Small intestine (tissue), 7 donors: ENCODE measurements at regions not wholly inside any gene's neighbourhood (a gene's known extent, or its start where the extent isn't known, plus 50 kb on each side); places are given as distances from the start of the nearest gene placed in this dataset.

Experiments used
- DNase-seq, 2 donors: peaks; one replicate each; pipeline versions ENCODE4 v3.0.0 to v3.0.0-alpha.2; 2013
- FAIRE-seq: peaks from 2 replicates; lab custom pipeline; 2012; peaks lifted over from hg19 to GRCh38; lab: Jason Lieb, UNC
- H3K27ac ChIP-seq, 3 donors: one replicate each; pipeline ENCODE4 v1.5.1; 2013; ENCODE audit warnings: low read length in 2 of 3, mild to moderate bottlenecking in 2 of 3, control low read depth in 1 of 3, inconsistent platforms in 1 of 3, low read depth in 1 of 3, moderate library complexity in 1 of 3
- H3K27me3 ChIP-seq, 3 donors: one replicate each; pipeline ENCODE4 v1.6.1; 2013; ENCODE audit warnings: low read length in 3 of 3, inconsistent platforms in 1 of 3; ENCODE audit not compliant: control insufficient read depth in 3 of 3, insufficient read depth in 3 of 3
- H3K36me3 ChIP-seq, 3 donors: one replicate each; pipeline ENCODE4 v1.6.1; 2013; ENCODE audit warnings: low read length in 3 of 3, inconsistent platforms in 1 of 3, low read depth in 1 of 3, mild to moderate bottlenecking in 1 of 3, moderate library complexity in 1 of 3; ENCODE audit not compliant: control insufficient read depth in 3 of 3, insufficient read depth in 2 of 3
- H3K4me1 ChIP-seq, 3 donors: one replicate each; pipeline ENCODE4 v1.6.1; 2013; ENCODE audit warnings: low read length in 2 of 3, inconsistent platforms in 1 of 3, low read depth in 1 of 3, mild to moderate bottlenecking in 1 of 3, moderate library complexity in 1 of 3; ENCODE audit not compliant: control insufficient read depth in 3 of 3, insufficient read depth in 2 of 3
- H3K4me3 ChIP-seq, 3 donors: one replicate each; pipeline ENCODE4 v1.5.1; 2013; ENCODE audit warnings: low read length in 3 of 3, control low read depth in 1 of 3, inconsistent platforms in 1 of 3, low read depth in 1 of 3, mild to moderate bottlenecking in 1 of 3, moderate library complexity in 1 of 3
- H3K9me3 ChIP-seq, 2 donors: one replicate each; pipeline ENCODE4 v1.6.1; 2013; ENCODE audit warnings: low read depth in 1 of 2, low read length in 1 of 2; ENCODE audit not compliant: control insufficient read depth in 2 of 2, insufficient read depth in 1 of 2
- WGBS, 3 donors: extraction: QIAGEN DNeasy Blood & Tissue Kit; methylation state at CpG; one replicate each; pipeline ENCODE4 v1.1.7; 2013; 5-methylcytosine and 5-hydroxymethylcytosine counted together
- donor health status: healthy with polysubstance abuse.
- donor health status: control.
- donor health status: control.
- donor health status: Bipolar disorder and iron deficiency.
- donor health status: healthy.

DNA sequence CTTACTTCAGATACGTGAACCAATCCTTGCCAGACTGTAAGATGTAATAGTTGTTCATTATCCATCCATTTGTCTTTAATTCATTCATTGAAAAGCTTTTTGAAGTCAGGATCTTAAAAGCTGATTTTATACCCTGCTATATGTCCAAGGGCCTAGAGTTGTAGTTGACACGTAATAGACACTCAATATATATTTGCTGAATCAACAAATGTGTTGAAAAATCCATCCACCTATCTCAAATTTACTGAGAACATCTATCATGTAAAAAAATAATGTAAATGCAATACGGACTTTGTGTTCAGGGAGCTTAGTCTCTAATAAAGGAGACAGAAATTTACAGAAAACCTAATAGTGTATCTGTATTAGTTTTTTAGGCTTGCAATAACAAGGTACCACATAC lies 521.0 kb downstream of the METTL15 start:
- Histone ChIP-seq H3K36me3 (no peaks in the 10 kb centered on the region), H3K27me3 (no peaks in the 10 kb centered on the region), H3K27ac (no peak overlapping the region), H3K4me3 (no peak overlapping the region), H3K9me3 (no peaks in the 10 kb centered on the region), H3K4me1 (no peaks in the 10 kb centered on the region)
- DNase-seq (no peak), FAIRE-seq (no peak)
- WGBS, 3 donors = 74 to 87% (median 85%) methylated on average over 3 of the region's 3 CpGs

- WGBS, 3 donors = 66 to 79% (median 79%) methylated on average over 4 of the region's 4 CpGs
- Histone ChIP-seq H3K36me3 (no peaks in the 10 kb centered on the region), H3K27me3 (no peaks in the 10 kb centered on the region), H3K27ac (no peak overlapping the region), H3K9me3 (no peaks in the 10 kb centered on the region), H3K4me1 (no peaks in the 10 kb centered on the region), H3K4me3 (no peak overlapping the region)
- no peak for DNase-seq
- no peak for FAIRE-seq
These were observed 520.2 kb downstream of the METTL15 start for GRCh38 chr11:28628412-28628811.

- Histone ChIP-seq H3K27me3 (no peaks in the 10 kb centered on the region), H3K36me3 (no peaks in the 10 kb centered on the region), H3K27ac (no peak overlapping the region), H3K4me1 (no peaks in the 10 kb centered on the region), H3K4me3 (no peak overlapping the region), H3K9me3 (no peaks in the 10 kb centered on the region)
- FAIRE-seq = no peak
- no peak for DNase-seq
- WGBS, 3 donors = 73 to 89% (median 88%) methylated on average over 1 of the region's 1 CpG
These were observed 519.6 kb downstream of the METTL15 start for GRCh38 chr11:28627690-28628255.

GRCh38 chr11:28625532-28625931 lies 517.3 kb downstream of the METTL15 start:
- DNase-seq (no peak), FAIRE-seq (no peak)
- no peaks in the 10 kb centered on the region for H3K9me3 ChIP-seq
- H3K4me3 ChIP-seq = no peak overlapping the region
- H3K36me3 ChIP-seq = no peaks in the 10 kb centered on the region
- no peak overlapping the region for H3K27ac ChIP-seq
- no peaks in the 10 kb centered on the region for H3K4me1 ChIP-seq
- H3K27me3 ChIP-seq = no peaks in the 10 kb centered on the region

- no peak overlapping the region for H3K4me3 ChIP-seq
- peak; percentile 12 to 77 for DNase-seq
- no peaks in the 10 kb centered on the region for H3K9me3 ChIP-seq
- no peaks in the 10 kb centered on the region for H3K27me3 ChIP-seq
- H3K27ac ChIP-seq = no peak overlapping the region
- H3K4me1 ChIP-seq = no peaks in the 10 kb centered on the region
- WGBS, 3 donors = 21 to 51% (median 35%) methylated on average over 8 of the region's 8 CpGs
- FAIRE-seq = no peak
- no peaks in the 10 kb centered on the region for H3K36me3 ChIP-seq
These were observed 513.6 kb downstream of the METTL15 start for GRCh38 chr11:28621753-28622152.

GRCh38 chr11:28619846-28620540 lies 511.8 kb downstream of the METTL15 start:
- H3K9me3 ChIP-seq = no peaks in the 10 kb centered on the region
- WGBS, 3 donors = 61 to 70% (median 65%) methylated on average over 5 of the region's 5 CpGs
- no peak overlapping the region for H3K4me3 ChIP-seq
- FAIRE-seq (no peak), DNase-seq (no peak)
- H3K4me1 ChIP-seq = no peaks in the 10 kb centered on the region
- H3K27ac ChIP-seq = no peak overlapping the region
- H3K27me3 ChIP-seq = no peaks in the 10 kb centered on the region
- H3K36me3 ChIP-seq = no peaks in the 10 kb centered on the region

- Histone ChIP-seq H3K27ac (no peak overlapping the region), H3K36me3 (no peaks in the 10 kb centered on the region), H3K4me1 (no peaks in the 10 kb centered on the region), H3K27me3 (no peaks in the 10 kb centered on the region), H3K9me3 (no peaks in the 10 kb centered on the region), H3K4me3 (no peak overlapping the region)
- no peak for FAIRE-seq
- DNase-seq = no peak
- WGBS, 3 donors = 83 to 98% (median 85%) methylated on average over 2 of the region's 2 CpGs
These were observed 510.2 kb downstream of the METTL15 start for GRCh38 chr11:28618416-28618815.

DNA sequence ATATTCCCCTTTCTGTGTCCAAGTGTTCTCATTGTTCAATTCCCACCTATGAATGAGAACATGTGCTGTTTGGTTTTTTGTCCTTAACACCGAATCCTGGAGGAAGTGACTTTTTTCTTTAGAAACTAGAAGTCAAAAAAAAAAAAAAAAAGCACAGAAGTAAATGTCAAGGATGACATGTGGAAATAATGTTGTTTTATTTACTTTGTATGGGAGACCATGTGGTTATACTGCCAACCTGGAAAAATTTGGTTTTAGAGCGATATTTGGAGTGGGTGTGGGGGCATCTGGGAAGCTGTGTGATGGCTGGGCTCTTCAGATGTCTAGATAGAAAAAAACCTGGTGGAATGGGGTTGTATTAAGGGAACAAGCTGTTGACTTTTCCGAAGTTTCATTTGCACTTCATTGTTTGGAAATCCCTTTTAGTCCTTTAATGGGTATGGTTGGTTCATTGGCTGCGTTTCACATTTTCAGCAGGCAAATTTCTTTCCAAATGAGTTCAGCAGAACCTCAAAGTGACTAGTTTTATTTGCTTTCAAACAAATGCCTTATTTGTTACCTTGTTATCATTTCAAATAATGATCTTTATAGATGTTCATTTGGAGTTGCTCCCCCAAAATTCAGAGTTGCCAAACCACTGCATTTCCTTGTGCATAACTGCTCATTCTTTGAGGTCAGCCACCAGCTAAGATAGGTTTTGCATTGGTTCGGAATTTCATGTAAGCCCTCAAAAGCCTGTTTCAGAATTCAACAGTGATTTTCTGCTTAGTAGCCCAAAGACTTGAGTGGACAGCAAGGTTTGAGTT lies 508.2 kb downstream of the METTL15 start:
- Histone ChIP-seq H3K27me3 (no peaks in the 10 kb centered on the region), H3K4me3 (no peak overlapping the region), H3K9me3 (no peaks in the 10 kb centered on the region), H3K4me1 (no peaks in the 10 kb centered on the region), H3K36me3 (no peaks in the 10 kb centered on the region), H3K27ac (no peak overlapping the region)
- no peak for FAIRE-seq
- WGBS, 3 donors = 68 to 76% (median 75%) methylated on average over 5 of the region's 5 CpGs
- DNase-seq = no peak
